Mononuclear cell (primary cell): ENCODE measurements at regions not wholly inside any gene's neighbourhood (a gene's known extent, or its start where the extent isn't known, plus 50 kb on each side); places are given as distances from the start of the nearest gene placed in this dataset.

Source experiments
- H3K27me3 ChIP-seq: 2 replicates; pipeline ENCODE4 v1.6.0; 2011; ENCODE audit warnings: low read length, control low read depth; ENCODE audit not compliant: insufficient read depth
- H3K4me1 ChIP-seq: 2 replicates; pipeline ENCODE4 v1.5.1; 2011; ENCODE audit warnings: mild to moderate bottlenecking, low read length, control low read depth; ENCODE audit not compliant: insufficient read depth
- H3K4me3 ChIP-seq: 2 replicates; pipeline ENCODE4 v1.5.1; 2011; ENCODE audit warnings: mild to moderate bottlenecking, low read length, moderate library complexity
- H3K9me3 ChIP-seq: 2 replicates; pipeline ENCODE4 v1.5.1; 2011; ENCODE audit warnings: low read depth, mild to moderate bottlenecking, control low read depth, low read length

DNA sequence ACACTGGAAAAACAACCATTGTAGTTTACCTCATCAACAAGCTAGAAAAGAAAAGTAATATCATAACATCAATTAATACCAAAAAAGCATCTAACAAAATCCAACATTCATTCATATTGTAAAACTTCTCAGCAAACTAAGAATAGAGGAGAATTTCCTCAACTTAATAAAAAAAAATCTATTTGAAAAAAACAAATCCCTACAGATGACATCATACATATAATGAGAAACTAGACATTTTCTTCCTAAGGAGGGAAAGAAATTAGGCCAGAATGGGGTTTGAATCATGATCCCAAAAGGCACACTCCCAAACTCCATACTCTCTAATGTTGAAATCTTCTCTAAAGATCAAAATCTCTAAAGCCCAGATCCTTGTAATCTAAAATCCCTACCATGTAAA lies 460.0 kb downstream of the IRS1 start:
- Histone ChIP-seq H3K9me3 (no peaks in the 10 kb centered on the region), H3K4me1 (no peaks in the 10 kb centered on the region), H3K4me3 (no peak overlapping the region), H3K27me3 (peaks cover 2% of the 10 kb centered on the region)

DNA sequence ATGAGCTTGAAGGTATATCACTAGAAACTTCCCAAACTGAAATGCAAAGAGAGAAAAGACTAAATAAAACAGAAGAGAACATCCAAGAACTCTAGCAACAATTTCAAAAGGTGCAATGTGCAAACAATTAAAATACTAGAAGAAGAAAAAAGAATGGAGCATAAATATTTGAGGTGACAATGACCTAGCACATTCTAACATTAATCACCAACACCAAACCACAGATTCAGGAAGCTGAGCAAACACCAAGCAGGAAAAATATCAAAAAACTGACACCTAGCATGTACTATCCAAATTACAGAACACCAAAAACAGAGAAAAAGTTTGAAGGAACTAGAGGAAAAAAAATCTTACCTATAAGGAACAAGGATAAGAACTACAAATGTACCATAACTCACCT lies 460.8 kb downstream of the IRS1 start:
- no peaks in the 10 kb centered on the region for H3K4me1 ChIP-seq
- H3K9me3 ChIP-seq = no peaks in the 10 kb centered on the region
- no peak overlapping the region for H3K4me3 ChIP-seq
- H3K27me3 ChIP-seq = peaks cover 2% of the 10 kb centered on the region

DNA sequence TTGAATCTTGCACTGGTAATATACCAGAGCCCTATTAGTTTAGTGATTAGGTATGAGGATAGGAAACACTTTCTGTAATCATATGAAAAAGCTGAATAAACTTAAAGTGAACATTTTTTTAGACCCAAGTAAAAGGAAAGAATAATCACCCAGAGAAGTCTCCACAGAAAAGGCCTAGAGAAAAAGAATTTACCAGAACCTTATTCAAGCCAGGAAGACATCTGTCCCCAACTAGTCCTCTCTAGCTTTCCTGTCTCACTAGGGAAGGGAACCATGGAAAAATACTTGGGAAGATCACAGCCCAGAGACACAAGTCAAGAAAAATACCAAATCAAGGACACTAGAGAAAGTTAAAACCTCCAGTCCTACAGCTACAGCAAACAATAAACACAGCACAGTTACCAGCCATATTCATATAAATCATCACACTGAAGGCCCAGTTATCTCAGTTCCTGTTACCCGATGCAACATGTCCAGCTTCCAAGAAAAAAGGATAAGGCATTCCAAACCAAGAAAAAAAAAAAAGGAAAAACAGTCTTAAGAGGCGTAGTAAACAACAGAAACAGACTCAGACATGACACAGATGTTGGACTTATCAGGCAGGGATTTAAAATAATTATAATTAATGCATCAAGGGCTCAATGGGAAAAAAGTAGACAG lies 461.5 kb downstream of the IRS1 start:
- no peak overlapping the region for H3K4me3 ChIP-seq
- H3K4me1 ChIP-seq = no peaks in the 10 kb centered on the region
- H3K27me3 ChIP-seq = peaks cover 2% of the 10 kb centered on the region
- H3K9me3 ChIP-seq = no peaks in the 10 kb centered on the region

DNA sequence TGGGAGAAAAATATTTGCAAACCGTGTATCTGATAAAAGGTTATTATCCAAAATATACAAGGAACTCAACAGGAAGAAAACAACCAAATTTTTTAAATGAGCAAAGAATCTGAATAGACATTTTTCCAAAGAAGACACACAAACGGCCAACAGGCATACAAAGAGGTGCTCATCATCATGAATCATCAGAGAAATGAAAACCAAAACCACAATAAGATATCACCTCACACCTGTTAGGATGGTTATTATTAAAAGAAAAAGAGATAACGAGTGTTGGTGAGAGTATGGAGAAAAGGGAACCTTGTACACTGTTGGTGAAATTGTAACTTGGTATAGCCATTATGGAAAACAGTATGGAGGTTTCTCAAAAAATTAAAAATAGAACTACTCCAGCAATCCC lies 463.3 kb downstream of the IRS1 start:
- Histone ChIP-seq H3K4me3 (no peak overlapping the region), H3K27me3 (peaks cover 2% of the 10 kb centered on the region), H3K9me3 (no peaks in the 10 kb centered on the region), H3K4me1 (no peaks in the 10 kb centered on the region)

DNA sequence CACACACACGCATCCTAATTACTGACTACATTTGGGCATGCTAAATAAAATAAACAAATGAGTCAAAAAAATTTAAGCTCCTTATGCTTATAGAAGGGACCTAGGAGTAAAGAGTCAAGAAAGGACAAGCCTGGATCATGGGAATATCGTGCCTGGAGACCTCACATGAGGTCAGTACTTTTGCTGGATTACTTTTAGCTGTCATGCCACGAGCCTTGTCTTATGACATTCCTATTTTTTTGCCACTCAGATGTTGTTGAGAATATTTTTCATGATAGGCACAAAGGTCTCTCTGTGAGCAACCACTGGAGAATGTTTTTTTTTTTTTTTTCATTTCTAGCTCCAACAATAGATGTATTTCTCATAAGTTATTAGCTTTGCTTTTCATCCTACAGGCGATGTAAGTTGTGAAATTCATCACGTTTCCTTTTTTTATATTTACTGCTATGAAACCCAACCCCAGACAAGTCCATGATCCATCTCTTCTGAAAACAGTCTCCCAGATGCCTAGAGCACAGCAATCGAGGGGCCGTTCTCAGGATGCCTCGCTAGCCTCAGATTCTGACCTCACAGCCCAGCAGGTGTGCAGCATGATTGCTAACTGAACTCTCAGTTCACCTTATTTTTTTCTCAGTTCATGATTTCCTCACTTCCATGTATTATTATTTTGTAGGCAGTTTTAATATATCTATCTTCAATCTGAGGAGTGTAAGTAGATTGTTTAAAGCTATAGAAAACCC lies 464.5 kb downstream of the IRS1 start:
- H3K27me3 ChIP-seq = peaks cover 2% of the 10 kb centered on the region
- H3K9me3 ChIP-seq = no peaks in the 10 kb centered on the region
- no peaks in the 10 kb centered on the region for H3K4me1 ChIP-seq
- H3K4me3 ChIP-seq = no peak overlapping the region

DNA sequence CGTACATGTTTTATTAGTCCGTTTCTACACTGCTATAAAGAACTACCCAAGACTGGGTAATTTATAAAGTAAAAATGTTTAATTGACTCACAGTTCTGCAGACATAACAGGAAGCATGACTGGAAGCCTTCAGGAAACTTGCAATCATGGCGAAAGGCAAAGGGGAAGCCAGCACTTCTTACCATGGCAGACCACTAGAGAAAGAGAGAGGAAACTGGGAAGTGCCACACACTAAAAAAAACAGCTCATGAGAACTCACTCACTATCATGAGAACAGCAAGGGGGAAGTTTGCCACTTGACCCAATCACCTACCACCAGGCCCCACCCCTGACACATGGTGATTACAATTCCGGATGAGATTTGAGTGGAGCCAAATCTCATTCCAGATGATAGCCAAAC lies 466.2 kb downstream of the IRS1 start:
- no peaks in the 10 kb centered on the region for H3K27me3 ChIP-seq
- H3K9me3 ChIP-seq = no peaks in the 10 kb centered on the region
- no peaks in the 10 kb centered on the region for H3K4me1 ChIP-seq
- no peak overlapping the region for H3K4me3 ChIP-seq

DNA sequence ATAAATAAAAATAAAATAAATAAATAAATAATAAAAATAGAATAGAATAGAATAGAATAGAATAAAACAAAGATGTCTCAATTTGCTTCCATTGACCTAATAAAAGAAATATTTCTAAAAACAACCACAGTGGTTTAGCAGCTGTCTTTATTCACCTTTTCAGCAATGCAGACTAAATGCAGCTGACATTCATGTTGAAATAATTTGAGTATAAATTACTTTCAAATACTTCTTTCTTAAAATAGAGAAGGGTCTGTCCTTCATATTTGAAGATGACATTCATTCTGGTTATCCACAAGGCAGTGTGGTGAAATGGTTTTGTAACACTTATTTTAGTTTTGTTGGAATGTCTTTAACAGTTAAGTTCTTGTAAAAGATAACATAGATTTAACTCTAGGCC lies 469.4 kb downstream of the IRS1 start:
- H3K9me3 ChIP-seq = no peaks in the 10 kb centered on the region
- H3K4me1 ChIP-seq = peaks cover 6% of the 10 kb centered on the region
- no peak overlapping the region for H3K4me3 ChIP-seq
- no peaks in the 10 kb centered on the region for H3K27me3 ChIP-seq

DNA sequence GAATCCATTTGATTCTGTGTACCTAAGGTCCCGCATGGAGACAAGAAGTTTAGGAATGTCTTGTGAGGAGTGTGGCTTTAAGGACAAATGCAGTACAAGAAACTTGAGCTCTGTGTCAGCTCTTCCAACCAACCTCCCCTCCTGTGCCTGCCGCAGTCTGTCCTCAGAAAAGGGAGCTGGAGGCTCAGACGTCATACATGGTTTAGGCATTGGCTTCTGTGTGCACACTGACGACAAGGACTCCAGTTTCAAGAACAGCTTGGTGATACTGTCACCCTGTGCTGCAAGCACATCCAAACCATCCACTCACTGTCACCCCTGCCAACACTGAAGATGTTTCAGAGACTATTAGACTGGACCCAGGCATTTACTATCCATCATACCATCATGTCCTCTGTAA lies 470.4 kb downstream of the IRS1 start:
- no peak overlapping the region for H3K4me3 ChIP-seq
- H3K27me3 ChIP-seq = no peaks in the 10 kb centered on the region
- H3K4me1 ChIP-seq = peaks cover 8% of the 10 kb centered on the region
- no peaks in the 10 kb centered on the region for H3K9me3 ChIP-seq

DNA sequence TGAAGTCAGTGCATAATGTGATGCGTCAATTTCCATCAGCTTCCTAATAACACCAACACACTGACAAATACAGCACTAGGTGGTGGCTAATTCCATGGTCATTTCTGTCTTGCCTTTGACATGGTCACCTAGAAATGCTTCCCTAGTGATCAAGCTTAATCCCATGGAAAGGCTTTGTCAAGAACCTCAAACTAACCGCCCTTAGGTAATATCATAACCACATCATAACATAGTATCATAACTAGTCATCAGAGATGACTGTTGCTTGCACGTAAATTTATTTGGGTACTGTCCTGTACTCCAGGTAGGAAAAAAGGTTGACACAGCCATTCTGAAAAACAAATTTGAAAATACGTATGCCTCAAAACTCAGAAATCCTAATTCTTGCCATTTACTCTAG lies 471.8 kb downstream of the IRS1 start:
- no peaks in the 10 kb centered on the region for H3K27me3 ChIP-seq
- H3K4me3 ChIP-seq = no peak overlapping the region

DNA sequence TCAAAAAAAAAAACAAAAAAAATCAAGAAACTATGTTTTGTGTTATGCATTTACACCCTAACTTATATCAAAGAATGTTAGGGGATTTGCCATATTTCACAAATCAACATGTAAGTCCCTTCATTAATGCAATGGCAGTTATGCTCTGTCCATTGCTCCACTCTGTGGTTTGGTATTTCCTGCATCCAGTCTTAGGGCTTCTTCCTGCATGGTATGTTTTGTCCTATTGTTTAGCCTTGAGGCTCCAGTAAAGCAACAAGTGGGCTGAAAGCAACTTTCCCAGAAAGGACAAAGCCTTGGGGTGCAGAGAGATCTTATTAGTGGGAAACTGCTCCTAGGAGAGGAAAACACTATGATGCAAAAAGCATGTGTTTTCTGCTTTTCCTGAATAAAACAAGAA lies 474.1 kb downstream of the IRS1 start:
- Histone ChIP-seq H3K4me3 (no peak overlapping the region), H3K27me3 (no peaks in the 10 kb centered on the region), H3K4me1 (peaks cover 8% of the 10 kb centered on the region), H3K9me3 (no peaks in the 10 kb centered on the region)

More for the DNA sequence above, 471.8 kb downstream of the IRS1 start:
- no peaks in the 10 kb centered on the region for H3K9me3 ChIP-seq
- H3K4me1 ChIP-seq = peaks cover 8% of the 10 kb centered on the region

DNA sequence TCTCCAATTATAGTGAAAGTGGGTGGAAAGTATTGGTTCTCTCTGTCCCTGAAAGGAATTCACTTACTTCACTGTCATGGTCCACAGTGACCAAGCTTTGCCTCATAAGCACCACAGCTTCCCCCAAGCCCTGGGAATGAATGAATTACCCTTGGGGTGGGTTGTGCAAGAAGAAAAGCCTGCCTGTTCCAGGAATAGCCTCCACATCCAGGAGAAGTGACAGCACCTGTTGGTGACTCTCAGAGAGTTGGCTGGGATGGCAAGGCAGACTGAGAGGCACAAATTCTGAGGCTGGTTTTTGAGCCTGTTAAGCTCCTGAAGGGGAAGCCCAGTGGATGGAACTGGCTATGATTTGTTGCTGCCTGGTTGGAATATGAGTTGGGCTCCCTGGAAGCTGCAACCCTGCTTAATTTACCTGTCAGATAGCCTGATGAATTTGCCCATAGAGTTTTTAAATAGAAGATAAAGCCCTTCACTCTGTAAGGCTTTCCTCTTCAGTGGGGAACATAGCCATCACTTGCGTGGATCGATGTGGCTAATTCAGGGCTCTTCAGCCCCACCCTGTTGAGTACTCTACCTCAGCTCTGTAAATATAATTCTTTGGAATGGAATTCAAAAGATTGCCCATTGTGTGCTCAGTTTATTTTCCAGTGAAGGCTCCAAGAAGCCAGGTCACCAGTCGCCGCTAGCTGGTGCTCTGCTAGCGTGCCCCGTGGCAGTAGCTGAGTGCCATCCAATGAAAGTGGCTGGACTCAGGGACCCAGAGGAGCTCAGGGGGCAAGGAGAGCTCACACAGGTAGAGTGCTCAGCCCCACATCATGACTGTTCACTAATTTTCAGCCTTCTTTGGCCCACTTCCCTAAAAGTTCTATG lies 479.3 kb downstream of the IRS1 start:
- peaks cover 3% of the 10 kb centered on the region for H3K4me1 ChIP-seq
- no peaks in the 10 kb centered on the region for H3K9me3 ChIP-seq
- no peaks in the 10 kb centered on the region for H3K27me3 ChIP-seq
- no peak overlapping the region for H3K4me3 ChIP-seq

DNA sequence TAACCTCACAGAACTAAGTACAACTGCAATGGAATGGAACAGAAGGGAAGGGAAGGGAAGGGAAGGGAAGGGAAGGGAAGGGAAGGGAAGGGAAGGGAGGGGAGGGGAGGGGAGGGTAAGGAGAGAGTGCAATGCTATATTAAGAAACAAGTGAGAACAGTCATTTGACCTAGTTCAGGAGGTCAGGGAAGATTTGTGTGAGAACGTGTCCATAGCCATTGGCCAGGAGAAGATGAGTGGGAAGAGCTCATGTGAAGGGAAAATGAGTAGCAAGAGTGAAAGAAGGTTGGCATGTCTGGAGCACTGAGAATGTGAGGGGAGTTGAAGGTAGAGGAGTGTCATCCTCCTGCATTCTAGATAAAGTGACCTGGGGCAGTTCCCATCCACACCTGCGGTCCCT lies 481.6 kb downstream of the IRS1 start:
- Histone ChIP-seq H3K4me1 (no peaks in the 10 kb centered on the region), H3K27me3 (no peaks in the 10 kb centered on the region), H3K4me3 (no peak overlapping the region), H3K9me3 (no peaks in the 10 kb centered on the region)

DNA sequence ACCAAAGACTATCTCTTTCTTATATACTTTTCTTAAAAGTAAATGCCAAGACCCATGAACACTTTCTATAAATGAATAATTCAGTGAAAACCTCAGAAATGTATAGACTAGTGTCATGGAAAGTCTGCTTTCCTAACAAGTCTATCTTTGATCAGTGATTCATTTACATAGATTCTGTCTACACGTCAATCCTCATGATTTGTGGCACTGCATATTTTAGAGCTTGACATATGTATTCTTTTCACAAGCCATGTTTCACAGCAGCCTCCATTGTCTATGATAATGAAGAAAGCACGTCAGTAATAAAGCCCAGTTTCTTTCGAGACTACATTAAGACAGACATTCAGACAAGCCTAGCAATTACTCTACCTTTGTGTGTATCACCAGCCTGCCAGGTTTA lies 486.6 kb downstream of the IRS1 start:
- no peaks in the 10 kb centered on the region for H3K4me1 ChIP-seq
- H3K9me3 ChIP-seq = no peaks in the 10 kb centered on the region
- H3K4me3 ChIP-seq = no peak overlapping the region
- H3K27me3 ChIP-seq = no peaks in the 10 kb centered on the region

DNA sequence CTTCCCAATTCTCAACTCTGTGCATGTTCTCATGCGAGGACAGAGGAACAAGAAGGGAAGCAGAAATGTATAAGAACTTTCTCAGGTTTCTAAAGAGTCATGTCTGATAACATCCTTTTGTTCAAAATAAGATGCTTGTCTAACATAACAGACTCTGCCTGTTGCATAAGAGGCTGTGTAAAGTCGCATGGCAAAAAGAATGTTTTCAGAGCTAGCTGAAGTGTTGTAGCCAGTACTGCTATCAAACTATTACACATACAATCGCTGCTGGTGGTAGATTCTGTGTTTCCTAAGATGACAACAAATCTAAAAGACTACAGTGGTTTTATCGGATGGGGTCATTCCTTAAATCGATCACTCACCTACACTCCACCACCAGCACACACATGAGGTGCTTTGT lies 487.5 kb downstream of the IRS1 start:
- no peak overlapping the region for H3K4me3 ChIP-seq
- H3K4me1 ChIP-seq = no peaks in the 10 kb centered on the region
- H3K9me3 ChIP-seq = no peaks in the 10 kb centered on the region
- no peaks in the 10 kb centered on the region for H3K27me3 ChIP-seq

DNA sequence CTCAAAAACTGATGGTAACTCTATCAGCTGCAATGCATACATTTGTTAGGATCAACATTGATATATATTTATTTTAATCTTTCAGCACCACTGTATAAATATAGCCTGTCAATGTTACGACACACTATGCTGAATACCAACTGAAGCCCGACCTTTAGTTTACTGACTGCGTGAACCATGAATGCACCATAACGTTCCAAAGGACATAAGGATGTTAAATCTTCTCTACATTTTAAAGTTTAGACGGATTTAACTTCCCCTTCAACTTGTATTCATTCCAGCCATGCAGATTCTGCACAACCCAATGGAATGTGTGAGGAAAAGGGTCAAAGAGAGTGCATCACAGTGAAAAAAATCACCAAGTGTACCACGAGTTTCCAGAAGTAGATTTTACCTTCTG lies 489.5 kb downstream of the IRS1 start:
- Histone ChIP-seq H3K4me1 (no peaks in the 10 kb centered on the region), H3K4me3 (no peak overlapping the region), H3K9me3 (no peaks in the 10 kb centered on the region), H3K27me3 (no peaks in the 10 kb centered on the region)
